ENCODE measurements at regions not wholly inside any gene's neighbourhood (a gene's known extent, or its start where the extent isn't known, plus 50 kb on each side); places are given as distances from the start of the nearest gene placed in this dataset.

DNA sequence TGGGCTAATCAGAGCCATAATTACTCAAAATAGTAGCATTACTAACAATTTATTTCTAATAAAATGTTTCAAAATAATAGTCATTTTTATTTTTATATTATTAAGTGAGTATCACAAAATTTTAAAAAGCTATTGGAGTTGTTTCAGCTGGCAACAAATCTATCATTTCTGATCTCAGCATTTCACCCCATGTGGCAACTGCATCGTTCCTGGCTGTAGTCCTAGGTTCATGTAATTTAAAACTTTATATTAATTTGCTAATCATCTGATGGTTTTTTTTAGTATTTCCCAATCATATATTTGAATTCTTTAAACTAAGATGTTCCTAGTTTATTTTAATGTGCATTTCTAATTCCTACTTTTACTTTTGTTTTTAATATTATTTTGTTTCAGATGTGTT lies 293.0 kb upstream of the AKR1E2 start (continued):
- TF ChIP-seq, protein P1, sequence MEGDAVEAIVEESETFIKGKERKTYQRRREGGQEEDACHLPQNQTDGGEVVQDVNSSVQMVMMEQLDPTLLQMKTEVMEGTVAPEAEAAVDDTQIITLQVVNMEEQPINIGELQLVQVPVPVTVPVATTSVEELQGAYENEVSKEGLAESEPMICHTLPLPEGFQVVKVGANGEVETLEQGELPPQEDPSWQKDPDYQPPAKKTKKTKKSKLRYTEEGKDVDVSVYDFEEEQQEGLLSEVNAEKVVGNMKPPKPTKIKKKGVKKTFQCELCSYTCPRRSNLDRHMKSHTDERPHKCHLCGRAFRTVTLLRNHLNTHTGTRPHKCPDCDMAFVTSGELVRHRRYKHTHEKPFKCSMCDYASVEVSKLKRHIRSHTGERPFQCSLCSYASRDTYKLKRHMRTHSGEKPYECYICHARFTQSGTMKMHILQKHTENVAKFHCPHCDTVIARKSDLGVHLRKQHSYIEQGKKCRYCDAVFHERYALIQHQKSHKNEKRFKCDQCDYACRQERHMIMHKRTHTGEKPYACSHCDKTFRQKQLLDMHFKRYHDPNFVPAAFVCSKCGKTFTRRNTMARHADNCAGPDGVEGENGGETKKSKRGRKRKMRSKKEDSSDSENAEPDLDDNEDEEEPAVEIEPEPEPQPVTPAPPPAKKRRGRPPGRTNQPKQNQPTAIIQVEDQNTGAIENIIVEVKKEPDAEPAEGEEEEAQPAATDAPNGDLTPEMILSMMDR (IDR thresholded peaks at IDR 0.05 in 2 of 3, conservative IDR thresholded peaks at IDR 0.05 in 1 of 3; ENCODE audit: insufficient read depth in 2 of 3, low read depth in 1 of 3, low read length in 3 of 3) = no peak
- no peak for TF ChIP-seq PYGO2 (tag; IDR thresholded peaks at IDR 0.05)
- TF ChIP-seq, protein P2, sequence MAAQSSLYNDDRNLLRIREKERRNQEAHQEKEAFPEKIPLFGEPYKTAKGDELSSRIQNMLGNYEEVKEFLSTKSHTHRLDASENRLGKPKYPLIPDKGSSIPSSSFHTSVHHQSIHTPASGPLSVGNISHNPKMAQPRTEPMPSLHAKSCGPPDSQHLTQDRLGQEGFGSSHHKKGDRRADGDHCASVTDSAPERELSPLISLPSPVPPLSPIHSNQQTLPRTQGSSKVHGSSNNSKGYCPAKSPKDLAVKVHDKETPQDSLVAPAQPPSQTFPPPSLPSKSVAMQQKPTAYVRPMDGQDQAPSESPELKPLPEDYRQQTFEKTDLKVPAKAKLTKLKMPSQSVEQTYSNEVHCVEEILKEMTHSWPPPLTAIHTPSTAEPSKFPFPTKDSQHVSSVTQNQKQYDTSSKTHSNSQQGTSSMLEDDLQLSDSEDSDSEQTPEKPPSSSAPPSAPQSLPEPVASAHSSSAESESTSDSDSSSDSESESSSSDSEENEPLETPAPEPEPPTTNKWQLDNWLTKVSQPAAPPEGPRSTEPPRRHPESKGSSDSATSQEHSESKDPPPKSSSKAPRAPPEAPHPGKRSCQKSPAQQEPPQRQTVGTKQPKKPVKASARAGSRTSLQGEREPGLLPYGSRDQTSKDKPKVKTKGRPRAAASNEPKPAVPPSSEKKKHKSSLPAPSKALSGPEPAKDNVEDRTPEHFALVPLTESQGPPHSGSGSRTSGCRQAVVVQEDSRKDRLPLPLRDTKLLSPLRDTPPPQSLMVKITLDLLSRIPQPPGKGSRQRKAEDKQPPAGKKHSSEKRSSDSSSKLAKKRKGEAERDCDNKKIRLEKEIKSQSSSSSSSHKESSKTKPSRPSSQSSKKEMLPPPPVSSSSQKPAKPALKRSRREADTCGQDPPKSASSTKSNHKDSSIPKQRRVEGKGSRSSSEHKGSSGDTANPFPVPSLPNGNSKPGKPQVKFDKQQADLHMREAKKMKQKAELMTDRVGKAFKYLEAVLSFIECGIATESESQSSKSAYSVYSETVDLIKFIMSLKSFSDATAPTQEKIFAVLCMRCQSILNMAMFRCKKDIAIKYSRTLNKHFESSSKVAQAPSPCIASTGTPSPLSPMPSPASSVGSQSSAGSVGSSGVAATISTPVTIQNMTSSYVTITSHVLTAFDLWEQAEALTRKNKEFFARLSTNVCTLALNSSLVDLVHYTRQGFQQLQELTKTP (IDR thresholded peaks at IDR 0.05; ENCODE audit: low read depth in 1 of 2, partially characterized antibody in 2 of 2) = no peak
- TF ChIP-seq, protein P3, sequence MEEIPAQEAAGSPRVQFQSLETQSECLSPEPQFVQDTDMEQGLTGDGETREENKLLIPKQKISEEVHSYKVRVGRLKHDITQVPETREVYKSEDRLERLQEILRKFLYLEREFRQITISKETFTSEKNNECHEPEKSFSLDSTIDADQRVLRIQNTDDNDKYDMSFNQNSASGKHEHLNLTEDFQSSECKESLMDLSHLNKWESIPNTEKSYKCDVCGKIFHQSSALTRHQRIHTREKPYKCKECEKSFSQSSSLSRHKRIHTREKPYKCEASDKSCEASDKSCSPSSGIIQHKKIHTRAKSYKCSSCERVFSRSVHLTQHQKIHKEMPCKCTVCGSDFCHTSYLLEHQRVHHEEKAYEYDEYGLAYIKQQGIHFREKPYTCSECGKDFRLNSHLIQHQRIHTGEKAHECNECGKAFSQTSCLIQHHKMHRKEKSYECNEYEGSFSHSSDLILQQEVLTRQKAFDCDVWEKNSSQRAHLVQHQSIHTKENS (CRISPR knock-in tag; IDR thresholded peaks at IDR 0.05) = no peak
- TF ChIP-seq HNRNPUL1 (IDR thresholded peaks at IDR 0.05; ENCODE audit: low read length) = no peak
- TF ChIP-seq, protein P4, sequence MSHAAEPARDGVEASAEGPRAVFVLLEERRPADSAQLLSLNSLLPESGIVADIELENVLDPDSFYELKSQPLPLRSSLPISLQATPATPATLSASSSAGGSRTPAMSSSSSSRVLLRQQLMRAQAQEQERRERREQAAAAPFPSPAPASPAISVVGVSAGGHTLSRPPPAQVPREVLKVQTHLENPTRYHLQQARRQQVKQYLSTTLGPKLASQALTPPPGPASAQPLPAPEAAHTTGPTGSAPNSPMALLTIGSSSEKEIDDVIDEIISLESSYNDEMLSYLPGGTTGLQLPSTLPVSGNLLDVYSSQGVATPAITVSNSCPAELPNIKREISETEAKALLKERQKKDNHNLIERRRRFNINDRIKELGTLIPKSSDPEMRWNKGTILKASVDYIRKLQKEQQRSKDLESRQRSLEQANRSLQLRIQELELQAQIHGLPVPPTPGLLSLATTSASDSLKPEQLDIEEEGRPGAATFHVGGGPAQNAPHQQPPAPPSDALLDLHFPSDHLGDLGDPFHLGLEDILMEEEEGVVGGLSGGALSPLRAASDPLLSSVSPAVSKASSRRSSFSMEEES (CRISPR knock-in tag; IDR thresholded peaks at IDR 0.05) = no peak

All from K562 (cell line).